HG02970 (cell line): ENCODE measurements at regions not wholly inside any gene's neighbourhood (a gene's known extent, or its start where the extent isn't known, plus 50 kb on each side); places are given as distances from the start of the nearest gene placed in this dataset.
"Not testable (repeated sequence)": the region's sequence is repeated elsewhere in the genome, so short reads cannot be mapped to it uniquely, and the experiment has no call there.

Source experiments
- ATAC-seq: cut with Tn5 transposase; IDR thresholded peaks from one replicate; pipeline ENCODE4 v1.9.1; 2021; ENCODE audit warnings: mild to moderate bottlenecking, moderate library complexity, moderate number of reproducible peaks; ENCODE audit not compliant: unreplicated experiment, low FRiP score

DNA sequence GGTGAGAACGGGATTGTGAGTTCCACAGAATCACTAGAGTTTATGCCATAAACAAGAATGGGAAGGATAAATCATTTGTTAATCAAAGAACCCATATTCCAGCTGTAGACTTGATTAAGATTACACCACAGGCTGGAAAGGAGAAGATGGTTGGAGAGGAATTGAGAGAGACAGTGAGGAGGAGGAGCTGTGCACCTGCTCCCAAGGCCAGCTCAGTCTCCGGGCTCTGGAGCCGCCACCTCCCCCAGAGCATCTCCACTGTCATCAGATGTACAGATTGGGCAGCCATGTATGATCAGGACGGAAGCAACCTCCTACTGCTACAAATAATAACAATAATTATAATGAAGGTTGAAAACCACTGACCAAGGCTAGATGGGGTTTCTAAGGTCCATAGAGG, 170.0 kb downstream of the MINAR1 start:
- no peak for ATAC-seq

DNA sequence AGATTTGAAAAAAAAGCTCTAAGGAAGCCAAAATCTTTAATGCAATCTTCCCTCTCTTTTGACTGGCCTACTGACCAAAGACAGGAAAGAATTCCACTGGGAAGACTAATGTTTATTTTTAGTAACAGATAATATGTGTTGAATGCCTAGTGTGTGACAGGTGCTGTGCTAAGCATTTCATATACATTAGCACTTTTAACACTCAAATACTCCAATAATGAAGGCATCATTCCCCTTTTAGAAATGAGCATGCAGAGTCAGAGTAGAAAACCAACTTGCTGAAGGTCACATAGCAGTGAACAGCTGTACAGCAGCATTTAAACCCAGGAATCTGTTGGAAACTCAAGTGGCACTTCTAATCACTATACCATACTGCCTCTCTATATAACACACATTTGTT, 170.6 kb downstream of the MINAR1 start:
- no peak for ATAC-seq

DNA sequence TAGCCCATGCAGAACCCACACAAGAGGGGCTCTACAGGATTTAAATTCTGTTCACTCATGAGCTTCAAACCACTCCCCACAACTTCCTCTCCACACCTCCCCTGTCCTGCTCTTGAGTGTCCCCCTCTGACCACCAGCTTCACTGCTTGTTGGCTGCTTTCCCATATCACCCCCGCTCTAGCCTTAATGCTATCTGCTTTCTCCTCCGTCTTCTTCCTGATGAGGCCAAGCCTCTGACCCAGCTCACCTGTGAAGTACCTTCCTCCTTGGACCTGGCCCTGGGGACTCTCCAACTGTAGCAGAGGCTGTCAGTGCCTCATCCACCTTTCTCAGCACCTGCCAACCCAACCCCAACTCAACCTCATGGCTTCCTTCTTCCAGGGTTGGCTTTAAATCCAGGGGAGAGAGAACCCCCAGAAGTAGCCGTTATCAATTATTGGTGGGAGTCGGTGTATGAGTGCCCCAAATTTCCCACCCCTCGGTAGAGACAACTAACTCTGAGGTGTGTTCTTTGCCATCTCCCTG, 174.8 kb downstream of the MINAR1 start:
- ATAC-seq, result no peak

DNA sequence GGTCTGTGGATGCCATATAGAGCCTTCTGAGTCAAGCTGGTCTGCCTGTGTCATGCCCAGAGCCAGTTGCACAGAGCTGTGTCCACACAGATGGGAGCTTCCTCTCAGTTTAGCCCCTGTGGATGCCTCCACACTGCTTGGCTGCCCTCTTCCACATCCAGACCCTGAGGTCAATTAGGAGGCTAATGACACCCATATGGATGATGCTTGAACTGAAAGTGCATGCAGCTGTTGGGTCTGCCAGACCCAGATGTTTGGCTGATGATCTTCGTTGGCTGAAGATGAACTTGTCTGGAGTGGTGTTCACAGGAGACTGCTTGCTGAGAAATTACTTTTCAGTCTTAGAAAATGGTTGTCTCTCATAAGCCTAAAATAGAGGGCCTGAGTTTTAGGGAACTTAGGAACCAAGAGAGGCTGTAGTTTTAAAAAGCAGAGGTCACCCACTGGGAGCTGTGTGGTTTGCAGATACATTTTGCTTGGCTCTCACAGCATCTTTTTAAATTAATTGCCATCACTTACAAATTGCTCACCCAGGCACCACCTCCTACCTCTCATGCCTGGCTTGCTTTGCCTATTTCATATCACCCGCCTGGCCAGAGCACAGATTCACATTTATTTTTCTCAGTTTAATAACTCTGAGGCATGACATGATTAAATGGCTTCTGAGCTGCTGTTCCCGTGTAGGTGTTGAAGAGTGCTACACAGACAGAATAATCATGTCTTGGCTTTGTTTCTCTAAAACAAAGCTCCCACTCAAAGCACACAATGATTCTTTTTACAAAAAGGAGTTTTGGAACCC, 176.1 kb downstream of the MINAR1 start:
- no peak for ATAC-seq

DNA sequence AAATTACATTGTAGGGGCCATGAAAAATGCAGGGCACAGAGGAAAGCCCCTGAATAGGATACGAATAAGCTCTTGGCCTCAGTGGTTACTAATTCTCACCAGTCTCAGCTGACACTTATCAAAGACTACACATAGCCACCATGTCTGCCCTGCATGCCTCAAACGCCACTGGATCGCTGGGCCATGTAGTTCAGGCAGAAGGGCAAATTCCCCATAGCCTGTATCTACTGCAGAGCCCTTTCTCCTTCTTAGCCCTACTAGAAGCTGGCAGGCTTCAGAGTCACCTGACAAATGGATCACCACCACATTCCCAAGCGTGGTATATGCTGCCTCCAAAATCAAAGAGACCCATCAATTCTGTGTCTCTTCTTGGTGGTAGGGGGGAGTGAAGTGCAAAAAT, 177.4 kb downstream of the MINAR1 start:
- no peak for ATAC-seq

DNA sequence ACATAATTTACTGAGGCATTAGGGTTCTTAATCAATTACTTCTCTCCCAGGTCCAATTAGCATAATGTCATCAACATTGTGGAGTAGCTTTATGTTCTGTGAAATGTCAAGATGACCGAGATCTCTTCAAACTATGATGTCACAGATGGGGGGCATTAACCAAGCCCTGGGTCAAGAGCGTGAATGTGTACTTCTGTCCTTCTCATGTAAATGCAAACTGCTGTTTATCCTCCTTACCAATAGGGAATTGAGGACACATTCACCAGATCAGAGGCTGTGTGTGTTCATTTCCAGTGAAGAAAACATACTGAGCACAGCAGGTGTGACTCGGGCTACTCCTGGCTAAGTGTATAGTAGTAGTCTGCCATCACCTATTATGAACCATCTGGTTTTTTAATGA, 177.9 kb downstream of the MINAR1 start:
- ATAC-seq, result no peak

DNA sequence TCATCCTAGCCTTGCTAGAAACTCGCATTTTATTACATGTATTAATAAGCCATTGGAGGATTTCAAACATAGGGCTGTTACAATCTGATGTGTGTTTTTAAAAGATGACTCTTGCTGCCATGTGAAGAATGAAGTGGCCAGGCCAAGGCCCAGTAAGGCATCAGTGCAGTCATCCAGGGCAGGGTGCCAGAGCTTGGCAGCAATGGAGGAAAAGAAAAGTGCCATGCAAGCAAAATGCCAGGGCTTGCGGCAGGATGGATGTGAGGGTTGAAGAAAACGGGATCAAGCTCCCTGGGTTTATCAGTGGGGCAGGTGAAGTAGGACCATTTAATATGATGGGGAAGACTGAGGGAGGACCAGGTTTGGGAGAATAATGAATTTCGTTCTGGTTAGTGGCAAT, 183.6 kb downstream of the MINAR1 start:
- ATAC-seq, result no peak

DNA sequence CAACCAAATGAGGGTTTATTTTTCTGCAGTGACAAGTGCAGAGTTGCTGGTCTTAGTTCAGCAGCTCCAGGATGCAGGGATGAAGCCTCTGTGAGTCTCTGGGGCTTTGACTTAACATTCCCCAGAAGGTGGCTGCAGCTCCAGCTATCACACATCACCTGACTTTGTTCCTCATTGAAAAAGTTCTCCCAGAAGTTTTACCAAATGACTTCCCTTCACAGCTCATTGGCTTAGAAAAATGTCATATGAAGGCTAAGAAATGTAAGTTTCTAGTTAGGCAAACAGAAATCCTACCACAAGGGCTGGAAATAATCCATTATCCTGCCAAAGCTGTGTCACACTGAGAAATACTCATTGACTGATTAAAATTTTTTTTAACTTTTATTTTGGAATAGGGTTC, 184.9 kb downstream of the MINAR1 start:
- no peak for ATAC-seq

DNA sequence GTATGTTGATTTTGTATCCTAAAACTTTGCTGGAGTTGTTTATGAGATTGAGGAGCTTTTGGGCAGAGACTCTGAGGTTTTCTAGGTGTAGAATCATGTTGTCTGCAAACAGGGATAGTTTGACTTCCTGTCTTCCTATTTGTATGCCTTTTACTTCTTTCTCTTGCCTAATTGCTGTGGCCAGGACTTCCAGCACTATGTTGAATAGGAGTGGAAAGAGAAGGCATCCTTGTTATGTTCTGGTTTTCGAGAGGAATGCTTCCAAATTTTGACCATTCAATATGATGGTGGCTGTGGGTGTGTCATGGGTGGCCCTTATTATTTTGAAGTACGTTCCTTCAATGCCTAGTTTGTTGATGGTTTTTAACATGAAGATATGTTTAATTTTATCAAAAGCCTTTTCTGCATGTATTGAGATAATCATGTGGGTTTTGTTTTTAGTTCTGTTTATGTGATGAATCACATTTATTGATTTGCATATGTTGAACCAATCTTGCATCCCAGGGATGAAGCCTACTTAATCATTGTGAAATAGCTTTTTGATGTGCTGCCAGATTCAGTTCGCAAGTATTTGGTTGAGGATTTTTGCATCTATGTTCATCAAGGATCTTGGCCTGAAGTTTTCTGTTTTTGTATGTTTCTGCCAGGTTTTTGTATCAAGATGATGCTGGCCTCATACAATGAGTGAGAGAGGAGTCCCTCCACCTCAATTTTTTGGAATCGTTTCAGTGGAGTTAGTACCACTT, 188.1 kb downstream of the MINAR1 start:
- no peak for ATAC-seq

DNA sequence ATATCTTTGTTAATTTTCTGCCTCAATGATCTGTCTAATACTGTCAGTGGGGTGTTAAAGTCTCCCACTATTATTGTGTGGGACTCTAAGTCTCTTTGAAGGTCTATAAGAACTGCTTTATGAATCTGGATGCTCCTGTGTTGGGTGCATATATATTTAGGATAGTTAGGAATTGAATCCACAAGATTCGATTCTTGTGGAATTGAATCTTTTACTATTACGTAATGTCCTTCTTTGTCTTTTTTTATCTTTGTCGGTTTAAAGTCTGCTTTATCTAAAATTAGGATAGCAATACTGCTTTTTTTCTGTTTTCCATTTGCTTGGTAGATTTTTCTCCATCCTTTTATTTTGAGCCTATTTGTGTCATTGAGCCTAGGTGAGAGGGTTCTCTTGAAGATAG, 189.7 kb downstream of the MINAR1 start:
- not testable (repeated sequence) for ATAC-seq

DNA sequence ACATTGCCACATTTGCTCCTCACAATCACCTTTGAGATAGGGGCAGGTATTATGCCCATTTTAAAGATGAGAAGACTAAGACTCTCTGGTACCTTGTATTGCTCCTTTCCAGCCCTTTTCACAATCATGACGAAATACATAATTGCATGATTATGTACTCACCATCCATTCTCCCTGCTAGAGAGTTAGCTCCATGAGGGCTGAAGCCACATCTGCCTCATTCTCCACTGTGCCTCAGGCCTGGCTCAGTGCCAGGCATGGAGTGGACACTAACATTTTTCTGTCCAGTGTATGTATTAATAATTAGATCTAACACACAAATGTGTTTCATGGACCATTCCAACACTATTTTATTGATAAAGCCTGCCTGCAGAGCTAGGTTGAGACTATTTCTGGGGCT, 191.4 kb downstream of the MINAR1 start:
- no peak for ATAC-seq

DNA sequence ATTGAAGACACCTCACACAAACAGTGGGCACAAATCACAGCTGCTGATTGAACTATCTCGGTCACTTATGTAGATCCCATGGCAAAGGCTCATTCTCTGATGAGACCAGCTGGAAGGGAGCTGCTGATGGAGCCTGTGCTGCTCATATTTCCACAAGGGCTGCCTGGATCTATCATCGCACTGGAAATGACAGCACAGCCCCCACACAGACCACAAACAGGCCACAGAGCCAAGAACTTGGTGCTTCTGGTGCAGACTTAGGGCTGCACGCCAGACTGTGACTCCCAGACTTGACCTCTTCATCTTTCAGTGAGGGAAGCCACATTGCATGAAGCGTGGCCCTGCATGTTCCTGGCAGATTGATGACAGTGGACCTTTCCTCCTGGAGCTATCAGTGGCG, 197.6 kb downstream of the MINAR1 start:
- no peak for ATAC-seq

DNA sequence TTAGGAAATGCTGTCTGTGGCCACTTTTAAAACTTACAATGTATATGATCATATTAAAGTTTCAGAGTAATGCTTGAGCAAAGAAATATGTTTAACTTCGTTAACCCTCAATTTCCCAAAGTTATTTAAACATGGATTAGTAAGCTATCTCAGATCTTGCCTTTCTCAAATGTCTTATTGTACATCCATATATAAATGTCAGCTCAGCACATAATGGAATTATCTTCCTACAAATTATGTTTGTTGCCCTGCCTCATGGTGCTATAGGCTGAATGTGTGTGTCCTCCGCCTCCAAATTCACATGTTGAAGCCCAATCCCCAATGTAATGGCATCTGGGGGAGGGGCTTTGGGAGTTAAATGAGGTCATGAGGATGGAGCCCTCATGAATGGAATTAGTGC, 200.3 kb downstream of the MINAR1 start:
- no peak for ATAC-seq

DNA sequence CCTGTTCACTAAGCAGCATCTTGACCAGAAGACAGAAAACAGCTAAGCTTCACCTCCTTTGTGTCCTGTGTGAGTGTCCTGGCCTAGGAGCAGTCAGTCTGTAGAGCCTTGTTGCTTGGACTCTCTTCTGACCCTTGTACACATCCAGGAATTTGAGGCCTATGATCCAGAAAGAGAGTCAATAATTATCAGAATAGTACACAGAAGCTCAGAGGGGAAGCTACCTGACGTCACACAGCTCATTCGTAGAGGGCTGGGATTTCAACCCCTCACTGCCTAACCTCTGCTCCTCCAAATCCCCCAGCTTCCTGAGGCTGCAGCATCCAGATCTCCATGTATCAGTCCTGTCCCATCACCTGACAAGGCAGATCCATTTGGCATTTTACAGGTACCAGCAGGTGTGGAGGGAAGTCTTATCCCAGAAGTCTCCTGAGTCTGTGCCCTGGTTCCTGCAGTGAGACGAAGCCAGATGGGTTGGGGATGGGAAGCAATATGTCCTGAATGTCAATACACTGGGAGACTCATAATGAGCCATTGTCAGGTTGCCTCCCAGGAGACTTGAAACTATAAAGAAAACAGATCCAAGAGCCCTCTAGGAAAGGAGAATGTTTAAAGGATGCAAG, 203.1 kb downstream of the MINAR1 start:
- no peak for ATAC-seq

DNA sequence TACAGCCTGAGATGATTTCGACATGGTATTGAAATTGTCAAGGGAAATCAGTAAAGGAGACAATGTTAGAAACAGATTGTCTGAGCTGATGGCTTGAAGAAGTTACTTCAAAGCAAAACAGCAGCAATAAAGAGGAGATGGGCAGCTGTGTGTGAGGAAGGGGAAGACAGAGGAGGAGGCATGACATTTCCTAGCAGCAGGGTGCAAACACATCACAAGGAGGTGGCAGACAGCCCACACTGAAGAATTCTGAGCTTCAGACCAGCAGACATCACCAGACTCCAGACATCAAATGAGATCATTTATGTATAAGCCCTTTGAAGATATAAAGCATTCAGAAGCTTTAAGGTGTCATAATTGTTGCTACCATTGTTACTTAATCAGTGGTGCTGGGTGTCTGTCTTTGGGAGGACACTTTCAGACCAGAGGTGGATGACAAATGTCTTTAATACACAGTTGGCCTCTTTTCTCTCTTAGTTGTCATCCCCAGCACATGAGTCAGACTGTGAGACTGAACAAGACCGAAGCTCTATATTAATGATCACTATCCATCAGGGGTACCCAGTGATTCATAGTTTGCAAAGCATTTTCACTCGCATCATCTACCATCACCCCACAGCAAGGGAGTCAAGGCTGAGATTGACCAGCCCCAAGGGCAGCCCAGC, 203.9 kb downstream of the MINAR1 start:
- ATAC-seq, result no peak

DNA sequence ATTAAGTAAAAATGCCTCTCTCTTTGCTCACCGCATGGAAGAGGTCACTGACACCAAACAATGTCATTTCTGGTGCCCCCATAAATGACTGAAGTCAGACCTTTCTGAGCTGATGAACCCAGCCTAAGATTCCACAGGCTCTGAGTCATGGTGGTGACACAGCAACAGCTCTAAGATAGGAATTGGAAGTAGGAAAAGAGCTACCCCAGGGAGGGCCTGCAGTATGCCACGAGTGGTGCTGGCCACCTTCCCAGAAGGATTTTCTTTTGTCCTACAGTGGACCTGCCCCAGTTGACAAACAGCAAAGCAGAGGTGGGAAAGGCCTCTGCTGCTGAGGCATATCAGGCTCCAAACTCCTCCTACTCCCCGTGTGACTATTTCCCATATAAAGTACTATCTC, 208.1 kb downstream of the MINAR1 start:
- ATAC-seq, result no peak

DNA sequence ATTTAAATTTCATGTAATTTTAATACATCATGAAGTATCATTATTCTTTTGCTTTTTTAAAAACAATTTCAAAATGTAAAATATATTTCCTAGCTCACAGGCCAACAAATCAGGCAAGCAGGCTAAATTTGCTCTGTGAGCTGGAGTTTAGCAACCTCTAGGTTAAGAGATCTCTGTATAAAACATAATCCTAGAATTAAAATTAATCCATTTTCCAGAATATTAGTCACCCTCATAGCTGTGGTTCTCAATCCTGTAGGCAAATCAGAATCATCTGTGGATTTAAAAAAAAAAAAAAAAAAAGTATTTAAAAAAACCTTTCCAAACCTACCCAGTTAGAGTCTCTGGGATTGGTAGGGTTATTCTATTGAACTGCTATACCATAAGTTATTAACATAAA, 209.7 kb downstream of the MINAR1 start:
- ATAC-seq, result no peak

DNA sequence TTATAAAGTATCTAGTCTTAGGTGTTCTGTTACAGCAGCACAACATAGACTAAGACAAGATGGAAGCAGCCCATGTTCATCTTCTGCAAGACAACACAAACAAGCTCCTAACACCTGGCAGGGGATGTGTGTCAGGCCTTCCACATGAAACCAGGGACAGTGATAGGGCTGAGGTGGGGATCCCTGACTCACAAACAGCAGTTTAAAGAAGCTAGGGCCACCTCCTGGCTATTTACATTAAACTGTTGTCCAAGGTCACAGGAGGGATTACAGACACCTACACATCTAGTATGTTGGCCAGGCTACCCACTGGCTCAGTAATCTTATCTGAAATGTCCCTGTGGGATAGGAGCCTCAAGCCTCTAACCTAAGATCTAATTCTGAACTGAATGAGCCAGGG, 211.3 kb downstream of the MINAR1 start:
- no peak for ATAC-seq

DNA sequence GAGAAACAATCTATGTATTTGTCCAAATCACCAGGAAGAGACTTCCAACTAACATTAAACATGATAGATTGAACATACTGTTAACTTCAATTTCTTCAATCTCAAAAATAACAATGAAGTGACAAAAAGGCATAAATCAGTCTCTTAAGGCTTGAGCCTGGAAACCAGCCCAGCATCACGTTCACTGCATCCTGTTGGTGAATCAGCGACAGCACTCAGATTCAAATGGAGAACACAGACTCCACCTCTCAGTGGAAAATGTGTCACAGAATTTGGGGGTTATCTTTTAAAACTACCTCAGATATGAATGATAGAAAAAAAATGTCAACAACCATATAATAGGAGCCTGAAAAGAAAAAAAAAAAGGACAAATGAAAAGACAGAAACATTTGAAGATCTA, 212.0 kb downstream of the MINAR1 start:
- no peak for ATAC-seq

DNA sequence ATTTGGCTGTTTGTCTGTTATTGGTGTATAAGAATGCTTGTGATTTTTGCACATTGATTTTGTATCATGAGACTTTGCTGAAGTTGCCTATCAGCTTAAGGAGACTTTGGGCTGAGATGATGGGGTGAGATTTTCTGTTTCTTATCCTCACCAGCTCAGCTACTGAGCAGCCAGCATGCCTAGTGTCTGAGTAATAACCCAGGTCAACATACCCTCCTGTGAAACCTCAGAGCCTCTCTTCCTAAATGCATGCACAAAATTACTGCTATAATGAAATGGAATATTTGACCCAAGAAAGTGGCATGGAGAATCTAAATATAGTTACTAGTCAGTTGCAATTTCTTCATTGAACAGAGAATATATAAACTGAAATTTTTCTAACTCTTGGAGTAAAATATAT, 220.8 kb downstream of the MINAR1 start:
- ATAC-seq, result not testable (repeated sequence)

DNA sequence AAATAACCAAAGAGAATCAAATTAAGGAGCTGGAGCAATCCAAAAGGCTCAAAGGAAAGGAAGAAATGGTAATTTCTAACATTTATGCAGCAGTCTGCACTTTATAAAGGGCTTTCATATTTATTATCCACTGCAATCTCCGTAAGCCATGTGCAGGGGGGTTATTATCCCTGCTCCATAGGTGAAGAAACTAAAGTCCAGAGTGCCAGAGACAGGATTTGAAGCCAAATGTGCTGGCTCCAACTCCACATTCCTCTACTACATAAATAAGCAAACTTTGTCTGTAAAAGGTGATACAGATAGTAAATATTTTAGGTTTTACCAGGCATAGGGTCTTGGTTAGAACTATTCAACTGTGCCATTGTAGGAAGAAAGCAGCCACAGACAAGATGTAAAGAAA, 221.4 kb downstream of the MINAR1 start:
- no peak for ATAC-seq
